ENCODE measurements at regions not wholly inside any gene's neighbourhood (a gene's known extent, or its start where the extent isn't known, plus 50 kb on each side); places are given as distances from the start of the nearest gene placed in this dataset.

DNA sequence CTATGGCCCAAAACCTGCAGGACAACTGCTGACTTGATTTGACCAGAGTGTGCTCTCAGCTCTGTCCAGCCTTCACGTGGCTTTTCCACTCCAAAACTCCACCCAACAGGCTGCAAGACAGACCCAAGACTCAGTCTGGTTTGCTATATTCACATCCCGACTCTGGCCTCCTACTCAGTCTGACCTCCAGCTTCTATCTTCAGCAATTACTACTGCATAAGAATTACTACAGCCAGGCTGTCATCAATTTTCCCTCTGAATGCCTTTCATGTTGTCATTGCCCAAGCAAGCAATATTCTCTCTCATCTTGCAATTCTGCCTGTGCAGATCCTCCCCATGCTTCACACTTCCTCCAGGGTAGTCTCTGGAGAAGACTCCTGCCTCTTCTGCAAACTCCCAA is 53.6 kb upstream of the GYPC start:
- 21% methylated on average over 2 of the region's 2 CpGs for WGBS (ENCODE audit: insufficient coverage, insufficient replicate concordance, low lambda C conversion rate, missing lambda C conversion rate)
- H3K27ac ChIP-seq (ENCODE audit: control insufficient read depth, insufficient read depth) = no peak overlapping the region
- H3K9me3 ChIP-seq (replicated peaks; ENCODE audit: control insufficient read depth, insufficient read depth, low read length) = no peaks in the 10 kb centered on the region; the same call in 2 of the 3 replicates
- H3K36me3 ChIP-seq (ENCODE audit: control insufficient read depth in 2 of 2, insufficient read depth in 2 of 2, low read length in 1 of 2) = no peaks in the 10 kb centered on the region
- in situ Hi-C loops (cut with MboI) = no loop called here
- intact Hi-C loops (cut with micrococcal nuclease; ENCODE audit: unreplicated experiment) = no loop called here
- H3K9ac ChIP-seq (ENCODE audit: control insufficient read depth, insufficient read depth, low read length) = no peak overlapping the region
- ChIA-PET RAD21 (ENCODE audit: unreplicated experiment) (no interaction called here), POLR2A (no interaction called here), CTCF (interaction anchor here (1.1 kb wide), 1 partner anchor 151 kb away, joined by 3 read pairs; no protein-coding TSS in a partner anchor), SMC1A (ENCODE audit: uncharacterized antibody, unreplicated experiment) (no interaction called here)
- H3K4me3 ChIP-seq = no peak overlapping the region
- no peak overlapping the region for H2AFZ ChIP-seq (ENCODE audit: control insufficient read depth, low read depth, low read length)
- DNase-seq (ENCODE audit: low read depth, low spot score) (no peak), FAIRE-seq (no peak), ATAC-seq (no peak)
- no peak overlapping the region for H3K4me2 ChIP-seq (ENCODE audit: control insufficient read depth, insufficient read depth)
- no peaks in the 10 kb centered on the region for H3K4me1 ChIP-seq (ENCODE audit: control insufficient read depth, insufficient read depth, low read length)
- no peaks in the 10 kb centered on the region for H3K79me2 ChIP-seq (ENCODE audit: control insufficient read depth, insufficient read depth, low read length)
- no TSS peak for BruUV-seq (replicated peaks)
- no peaks in the 10 kb centered on the region for H3K27me3 ChIP-seq (replicated peaks in 1 of 2; ENCODE audit: control insufficient read depth in 2 of 2, insufficient read depth in 2 of 2, low read length in 1 of 2)
- no peaks in the 10 kb centered on the region for H4K20me1 ChIP-seq (ENCODE audit: control insufficient read depth, insufficient read depth)
- TF ChIP-seq BMI1 (IDR thresholded peaks at IDR 0.05; ENCODE audit: borderline replicate concordance) = no peak
- no peak for TF ChIP-seq GATAD2B (conservative IDR thresholded peaks at IDR 0.05; ENCODE audit: low read depth)
- no peak for TF ChIP-seq CBX3 (IDR thresholded peaks at IDR 0.05; ENCODE audit: borderline replicate concordance, low read depth)
- TF ChIP-seq, protein P1, sequence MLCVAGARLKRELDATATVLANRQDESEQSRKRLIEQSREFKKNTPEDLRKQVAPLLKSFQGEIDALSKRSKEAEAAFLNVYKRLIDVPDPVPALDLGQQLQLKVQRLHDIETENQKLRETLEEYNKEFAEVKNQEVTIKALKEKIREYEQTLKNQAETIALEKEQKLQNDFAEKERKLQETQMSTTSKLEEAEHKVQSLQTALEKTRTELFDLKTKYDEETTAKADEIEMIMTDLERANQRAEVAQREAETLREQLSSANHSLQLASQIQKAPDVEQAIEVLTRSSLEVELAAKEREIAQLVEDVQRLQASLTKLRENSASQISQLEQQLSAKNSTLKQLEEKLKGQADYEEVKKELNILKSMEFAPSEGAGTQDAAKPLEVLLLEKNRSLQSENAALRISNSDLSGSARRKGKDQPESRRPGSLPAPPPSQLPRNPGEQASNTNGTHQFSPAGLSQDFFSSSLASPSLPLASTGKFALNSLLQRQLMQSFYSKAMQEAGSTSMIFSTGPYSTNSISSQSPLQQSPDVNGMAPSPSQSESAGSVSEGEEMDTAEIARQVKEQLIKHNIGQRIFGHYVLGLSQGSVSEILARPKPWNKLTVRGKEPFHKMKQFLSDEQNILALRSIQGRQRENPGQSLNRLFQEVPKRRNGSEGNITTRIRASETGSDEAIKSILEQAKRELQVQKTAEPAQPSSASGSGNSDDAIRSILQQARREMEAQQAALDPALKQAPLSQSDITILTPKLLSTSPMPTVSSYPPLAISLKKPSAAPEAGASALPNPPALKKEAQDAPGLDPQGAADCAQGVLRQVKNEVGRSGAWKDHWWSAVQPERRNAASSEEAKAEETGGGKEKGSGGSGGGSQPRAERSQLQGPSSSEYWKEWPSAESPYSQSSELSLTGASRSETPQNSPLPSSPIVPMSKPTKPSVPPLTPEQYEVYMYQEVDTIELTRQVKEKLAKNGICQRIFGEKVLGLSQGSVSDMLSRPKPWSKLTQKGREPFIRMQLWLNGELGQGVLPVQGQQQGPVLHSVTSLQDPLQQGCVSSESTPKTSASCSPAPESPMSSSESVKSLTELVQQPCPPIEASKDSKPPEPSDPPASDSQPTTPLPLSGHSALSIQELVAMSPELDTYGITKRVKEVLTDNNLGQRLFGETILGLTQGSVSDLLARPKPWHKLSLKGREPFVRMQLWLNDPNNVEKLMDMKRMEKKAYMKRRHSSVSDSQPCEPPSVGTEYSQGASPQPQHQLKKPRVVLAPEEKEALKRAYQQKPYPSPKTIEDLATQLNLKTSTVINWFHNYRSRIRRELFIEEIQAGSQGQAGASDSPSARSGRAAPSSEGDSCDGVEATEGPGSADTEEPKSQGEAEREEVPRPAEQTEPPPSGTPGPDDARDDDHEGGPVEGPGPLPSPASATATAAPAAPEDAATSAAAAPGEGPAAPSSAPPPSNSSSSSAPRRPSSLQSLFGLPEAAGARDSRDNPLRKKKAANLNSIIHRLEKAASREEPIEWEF (IDR thresholded peaks at IDR 0.05; ENCODE audit: insufficient replicate concordance, low read depth, low read length) = no peak
- TF ChIP-seq HDAC6 (IDR thresholded peaks at IDR 0.05; ENCODE audit: unreplicated experiment) = no peak
- no peak for TF ChIP-seq SPI1 (IDR thresholded peaks at IDR 0.05; ENCODE audit: borderline replicate concordance, insufficient read depth, low read depth, low read length)
- TF ChIP-seq, protein P2, sequence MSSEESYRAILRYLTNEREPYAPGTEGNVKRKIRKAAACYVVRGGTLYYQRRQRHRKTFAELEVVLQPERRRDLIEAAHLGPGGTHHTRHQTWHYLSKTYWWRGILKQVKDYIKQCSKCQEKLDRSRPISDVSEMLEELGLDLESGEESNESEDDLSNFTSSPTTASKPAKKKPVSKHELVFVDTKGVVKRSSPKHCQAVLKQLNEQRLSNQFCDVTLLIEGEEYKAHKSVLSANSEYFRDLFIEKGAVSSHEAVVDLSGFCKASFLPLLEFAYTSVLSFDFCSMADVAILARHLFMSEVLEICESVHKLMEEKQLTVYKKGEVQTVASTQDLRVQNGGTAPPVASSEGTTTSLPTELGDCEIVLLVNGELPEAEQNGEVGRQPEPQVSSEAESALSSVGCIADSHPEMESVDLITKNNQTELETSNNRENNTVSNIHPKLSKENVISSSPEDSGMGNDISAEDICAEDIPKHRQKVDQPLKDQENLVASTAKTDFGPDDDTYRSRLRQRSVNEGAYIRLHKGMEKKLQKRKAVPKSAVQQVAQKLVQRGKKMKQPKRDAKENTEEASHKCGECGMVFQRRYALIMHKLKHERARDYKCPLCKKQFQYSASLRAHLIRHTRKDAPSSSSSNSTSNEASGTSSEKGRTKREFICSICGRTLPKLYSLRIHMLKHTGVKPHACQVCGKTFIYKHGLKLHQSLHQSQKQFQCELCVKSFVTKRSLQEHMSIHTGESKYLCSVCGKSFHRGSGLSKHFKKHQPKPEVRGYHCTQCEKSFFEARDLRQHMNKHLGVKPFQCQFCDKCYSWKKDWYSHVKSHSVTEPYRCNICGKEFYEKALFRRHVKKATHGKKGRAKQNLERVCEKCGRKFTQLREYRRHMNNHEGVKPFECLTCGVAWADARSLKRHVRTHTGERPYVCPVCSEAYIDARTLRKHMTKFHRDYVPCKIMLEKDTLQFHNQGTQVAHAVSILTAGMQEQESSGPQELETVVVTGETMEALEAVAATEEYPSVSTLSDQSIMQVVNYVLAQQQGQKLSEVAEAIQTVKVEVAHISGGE (CRISPR knock-in tag; IDR thresholded peaks at IDR 0.05) = no peak
- TF ChIP-seq YY1 (IDR thresholded peaks at IDR 0.05; ENCODE audit: low read depth, low read length) = no peak
- TF ChIP-seq MTA2 (IDR thresholded peaks at IDR 0.05; ENCODE audit: low read depth) = no peak
- TF ChIP-seq SIX5 (IDR thresholded peaks at IDR 0.05; ENCODE audit: low read depth, low read length, severe bottlenecking) = no peak
- no peak for TF ChIP-seq JUND (IDR thresholded peaks at IDR 0.05; ENCODE audit: low read depth, low read length)
- TF ChIP-seq RAD51 (IDR thresholded peaks at IDR 0.05) = no peak
- no peak for TF ChIP-seq BCL11A (IDR thresholded peaks at IDR 0.05; ENCODE audit: low read depth, low read length)
- TF ChIP-seq, protein P3, sequence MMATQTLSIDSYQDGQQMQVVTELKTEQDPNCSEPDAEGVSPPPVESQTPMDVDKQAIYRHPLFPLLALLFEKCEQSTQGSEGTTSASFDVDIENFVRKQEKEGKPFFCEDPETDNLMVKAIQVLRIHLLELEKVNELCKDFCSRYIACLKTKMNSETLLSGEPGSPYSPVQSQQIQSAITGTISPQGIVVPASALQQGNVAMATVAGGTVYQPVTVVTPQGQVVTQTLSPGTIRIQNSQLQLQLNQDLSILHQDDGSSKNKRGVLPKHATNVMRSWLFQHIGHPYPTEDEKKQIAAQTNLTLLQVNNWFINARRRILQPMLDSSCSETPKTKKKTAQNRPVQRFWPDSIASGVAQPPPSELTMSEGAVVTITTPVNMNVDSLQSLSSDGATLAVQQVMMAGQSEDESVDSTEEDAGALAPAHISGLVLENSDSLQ (IDR thresholded peaks at IDR 0.05) = no peak
- no peak for TF ChIP-seq BRCA1 (IDR thresholded peaks at IDR 0.05; ENCODE audit: low read depth, low read length)
- TF ChIP-seq BACH1 (IDR thresholded peaks at IDR 0.05; ENCODE audit: borderline replicate concordance) = no peak
- no peak for TF ChIP-seq TBL1XR1 (IDR thresholded peaks at IDR 0.05; ENCODE audit: low read depth, low read length)

Data from GM12878 (cell line).